ENCODE measurements at regions not wholly inside any gene's neighbourhood (a gene's known extent, or its start where the extent isn't known, plus 50 kb on each side); places are given as distances from the start of the nearest gene placed in this dataset.
"Not testable (repeated sequence)": the region's sequence is repeated elsewhere in the genome, so short reads cannot be mapped to it uniquely, and the experiment has no call there.

DNA sequence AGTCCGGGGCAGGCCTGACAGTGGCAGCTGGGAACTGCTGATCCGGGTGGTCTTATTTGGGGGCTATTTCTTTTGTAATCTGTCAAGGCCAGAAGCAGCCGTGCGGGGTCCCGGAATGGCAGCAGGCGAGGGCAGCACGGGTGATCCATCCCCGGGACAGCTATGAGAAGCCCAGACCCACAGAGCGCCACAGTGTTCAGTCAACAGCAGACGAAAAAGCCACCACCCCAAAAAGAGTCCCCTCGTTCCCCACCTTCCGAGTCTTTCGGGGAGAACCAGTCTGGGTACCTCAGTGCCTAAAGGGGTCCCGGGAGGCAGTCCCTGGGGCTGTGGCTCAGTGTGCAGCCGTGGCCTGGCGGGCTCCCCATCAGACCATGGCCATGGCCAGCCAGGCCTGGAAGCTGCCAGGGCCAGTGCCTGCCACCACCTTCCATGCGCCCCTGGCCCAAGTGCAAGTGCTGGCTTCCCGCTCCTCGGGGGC lies 125.1 kb upstream of the KCTD7 start:
- no peak for DNase-seq

DNA sequence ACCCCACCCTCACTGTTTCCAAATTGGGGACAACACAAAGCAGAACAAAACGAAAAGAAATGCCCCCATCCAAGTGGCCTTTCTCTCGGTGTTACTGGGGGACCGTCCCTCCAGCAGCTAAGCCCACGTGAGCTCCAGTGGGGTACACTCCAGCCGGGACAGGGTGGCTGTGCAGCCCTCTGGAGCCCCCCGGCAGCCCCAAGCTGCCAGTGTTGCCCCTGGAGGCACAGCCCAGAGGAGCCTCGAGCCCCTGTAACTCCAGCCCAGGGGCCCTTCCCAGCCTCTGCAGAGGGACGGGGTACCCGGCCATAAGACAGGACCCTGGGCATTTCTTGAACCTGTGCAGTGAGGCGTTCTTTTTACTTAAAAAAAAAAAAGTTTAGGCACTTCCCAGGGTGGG lies 124.5 kb upstream of the KCTD7 start:
- no peak for DNase-seq

- DNase-seq, result no peak
Measured at GRCh38 chr7:66505009-66505408, 123.7 kb upstream of the KCTD7 start.

- DNase-seq, result peak; percentile 5 to 17
Measured at GRCh38 chr7:66505531-66506451, 122.9 kb upstream of the KCTD7 start.

DNA sequence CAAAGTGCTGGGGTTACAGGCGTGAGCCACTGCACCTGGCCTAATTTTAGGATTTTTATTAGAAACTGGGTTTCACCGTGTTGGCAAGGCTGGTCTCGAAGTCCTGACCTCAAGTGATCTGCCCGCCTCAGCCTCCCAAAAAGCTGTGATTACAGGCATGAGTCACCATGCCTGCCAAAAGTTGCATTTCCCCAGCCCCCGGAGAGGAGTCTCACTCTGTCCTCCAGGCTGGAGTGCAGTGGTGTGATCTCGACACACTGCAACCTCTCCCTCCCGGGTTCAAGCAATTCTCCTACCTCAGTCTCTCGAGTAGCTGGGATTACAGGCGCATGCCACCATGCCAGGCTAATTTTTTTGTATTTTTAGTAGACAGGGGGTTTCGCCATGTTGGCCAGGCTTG lies 122.0 kb upstream of the KCTD7 start:
- not testable (repeated sequence) for DNase-seq

DNA sequence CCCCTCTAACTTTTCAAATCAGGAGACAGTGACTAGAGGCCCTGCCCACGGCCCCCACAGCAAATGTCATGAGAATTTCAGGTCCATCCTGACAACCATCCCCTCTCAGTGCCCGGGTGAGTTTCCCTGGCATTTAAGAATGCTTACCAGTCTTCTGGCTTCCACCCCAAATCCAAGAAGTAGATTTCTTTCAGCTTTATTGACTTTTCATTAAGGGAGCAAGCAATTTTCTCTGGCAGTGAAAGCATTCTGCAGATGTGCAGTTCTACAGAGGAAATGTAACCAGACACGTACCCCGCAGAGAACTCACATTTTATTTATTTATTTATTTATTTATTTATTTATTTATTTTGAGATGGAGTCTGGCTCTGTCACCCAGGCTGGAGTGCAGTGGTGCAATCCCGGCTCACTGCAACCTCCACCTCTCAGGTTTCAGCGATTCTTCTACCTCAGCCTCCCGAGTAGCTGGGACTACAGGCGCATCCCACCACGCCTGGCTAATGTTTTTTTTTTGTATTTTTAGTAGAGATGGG lies 120.9 kb upstream of the KCTD7 start:
- DNase-seq, result no peak

- no peak for DNase-seq
Measured at GRCh38 chr7:66508431-66508830, 120.2 kb upstream of the KCTD7 start.

GRCh38 chr7:66514050-66514449 lies 114.6 kb upstream of the KCTD7 start:
- no peak for DNase-seq

GRCh38 chr7:66517212-66517909 lies 111.3 kb upstream of the KCTD7 start:
- DNase-seq, result no peak

- no peak for DNase-seq
Measured at GRCh38 chr7:66518151-66518691, 110.5 kb upstream of the KCTD7 start.

DNA sequence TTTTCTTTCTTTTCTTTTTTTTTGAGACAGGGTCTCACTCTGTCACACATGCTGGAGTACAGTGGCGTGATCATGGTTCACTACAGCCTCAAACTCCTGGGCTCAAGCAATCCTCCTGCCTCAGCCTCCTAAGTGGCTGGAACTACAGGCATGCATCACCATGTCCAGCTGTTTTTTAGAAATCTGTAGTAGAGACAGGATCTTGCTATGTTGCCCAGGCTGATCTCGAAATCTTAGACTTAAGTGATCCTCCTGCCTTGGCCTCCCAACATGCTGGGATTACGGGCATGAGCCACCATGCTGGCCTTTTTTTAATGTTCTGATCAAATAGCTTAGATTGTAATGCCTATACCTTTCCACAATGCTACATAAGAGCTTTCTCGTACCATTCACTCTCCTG lies 107.0 kb upstream of the KCTD7 start:
- DNase-seq, result no peak

GRCh38 chr7:66522518-66522917 lies 106.2 kb upstream of the KCTD7 start:
- DNase-seq, result no peak

GRCh38 chr7:66523409-66523808 lies 105.3 kb upstream of the KCTD7 start:
- DNase-seq, result no peak

GRCh38 chr7:66524738-66525137 lies 103.9 kb upstream of the KCTD7 start:
- no peak for DNase-seq

- not testable (repeated sequence) for DNase-seq
Measured at GRCh38 chr7:66526782-66527181, 101.9 kb upstream of the KCTD7 start.

- DNase-seq, result no peak
Measured at GRCh38 chr7:66528652-66529051, 100.0 kb upstream of the KCTD7 start.

- no peak for DNase-seq
Measured at GRCh38 chr7:66529883-66530610, 98.6 kb upstream of the KCTD7 start.

- no peak for DNase-seq
Measured at GRCh38 chr7:66535414-66536329, 93.0 kb upstream of the KCTD7 start.

DNA sequence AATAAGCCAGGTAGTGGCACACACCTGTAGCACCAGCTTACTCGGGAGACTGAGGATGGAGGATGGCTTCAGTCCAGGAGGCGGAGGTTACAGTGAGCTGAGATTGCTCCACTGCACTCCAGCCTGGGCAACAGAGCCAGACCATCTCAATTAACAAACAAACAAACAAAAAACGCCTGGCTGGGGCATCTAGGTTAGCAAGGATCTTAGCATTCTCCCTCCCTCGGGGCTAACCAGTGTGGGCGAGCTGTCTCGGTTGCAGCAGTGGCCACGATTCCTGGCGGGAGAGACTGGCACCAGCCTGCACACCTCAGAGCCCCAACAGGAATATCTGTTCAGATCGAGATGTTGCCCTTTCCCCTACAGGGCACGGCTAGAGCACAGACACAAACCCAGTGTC lies 91.3 kb upstream of the KCTD7 start:
- DNase-seq, result no peak

DNA sequence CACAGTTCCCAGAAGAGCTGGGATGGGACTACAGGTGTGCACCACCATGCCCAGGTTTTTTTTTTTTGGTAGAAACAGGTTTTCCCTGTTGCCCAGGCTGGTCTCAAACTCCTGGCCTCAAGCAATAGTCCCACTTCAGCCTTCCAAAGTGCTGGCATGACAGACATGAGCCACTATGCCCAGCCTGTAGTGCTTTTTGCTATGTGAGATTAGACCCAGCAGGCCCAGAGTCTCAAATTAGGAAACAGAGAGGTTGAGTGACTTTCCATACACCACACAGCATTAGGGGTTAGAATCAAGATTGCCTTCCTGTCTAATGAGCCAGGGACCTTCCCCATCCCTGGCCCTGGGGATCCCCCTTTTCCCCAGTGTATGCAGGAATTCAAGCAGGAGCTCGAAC lies 90.8 kb upstream of the KCTD7 start:
- DNase-seq, result no peak

GRCh38 chr7:66539264-66539623 lies 89.4 kb upstream of the KCTD7 start:
- no peak for DNase-seq
